Caki2 (cell line): ENCODE measurements at regions not wholly inside any gene's neighbourhood (a gene's known extent, or its start where the extent isn't known, plus 50 kb on each side); places are given as distances from the start of the nearest gene placed in this dataset.
"Not testable (repeated sequence)": the region's sequence is repeated elsewhere in the genome, so short reads cannot be mapped to it uniquely, and the experiment has no call there.

Experiments
- DNase-seq: peaks from one replicate; pipeline ENCODE4 v3.0.0-alpha.2; 2015; ENCODE audit warnings: low read depth
- in situ Hi-C: cut with HindIII; loops from 2 replicates; pipeline ENCODE4 v1.10.0; 2016; ENCODE audit warnings: low sequenced_read_pairs, low pct_unique_long_range_greater_than_20kb, mixed read lengths

- no peak for DNase-seq
- in situ Hi-C loops: no loop called here
Measured at GRCh38 chr22:46026899-46027210, 49.9 kb upstream of the WNT7B start.

- DNase-seq: no peak
- in situ Hi-C loops: no loop called here
Measured at GRCh38 chr22:46027211-46028105, 50.5 kb upstream of the WNT7B start.

GRCh38 chr22:46028106-46028991, 51.4 kb upstream of the WNT7B start:
- in situ Hi-C loops: no loop called here
- DNase-seq: no peak

- in situ Hi-C loops: no loop called here
- no peak for DNase-seq
Measured at GRCh38 chr22:46029036-46029435, 52.1 kb upstream of the WNT7B start.

- no peak for DNase-seq
- in situ Hi-C loops: no loop called here
Measured at GRCh38 chr22:46029574-46030200, 52.7 kb upstream of the WNT7B start.

- no peak for DNase-seq
- in situ Hi-C loops: no loop called here
Measured at GRCh38 chr22:46030231-46030880, 53.4 kb upstream of the WNT7B start.

- DNase-seq: no peak
- in situ Hi-C loops: no loop called here
Measured at GRCh38 chr22:46031066-46031465, 54.1 kb upstream of the WNT7B start.

- no peak for DNase-seq
- in situ Hi-C loops: no loop called here
Measured at GRCh38 chr22:46031557-46031956, 54.6 kb upstream of the WNT7B start.

- DNase-seq: no peak
- in situ Hi-C loops: no loop called here
Measured at GRCh38 chr22:46031965-46032851, 55.2 kb upstream of the WNT7B start.

- no peak for DNase-seq
- in situ Hi-C loops: no loop called here
Measured at GRCh38 chr22:46033256-46034200, 56.6 kb upstream of the WNT7B start.

- DNase-seq, in situ Hi-C loops: not testable (repeated sequence)
Measured at GRCh38 chr22:46034480-46034879, 57.5 kb upstream of the WNT7B start.

GRCh38 chr22:46035380-46035741, 58.4 kb upstream of the WNT7B start:
- in situ Hi-C loops: no loop called here
- DNase-seq: no peak

- in situ Hi-C loops: no loop called here
- peak; percentile 99 for DNase-seq
Measured at GRCh38 chr22:46035742-46036557, 59.0 kb upstream of the WNT7B start.

GRCh38 chr22:46036558-46037408, 59.8 kb upstream of the WNT7B start:
- DNase-seq: peak; percentile 69
- in situ Hi-C loops: no loop called here

GRCh38 chr22:46038174-46038487, 61.2 kb upstream of the WNT7B start:
- no peak for DNase-seq
- in situ Hi-C loops: no loop called here
